ENCODE measurements at regions not wholly inside any gene's neighbourhood (a gene's known extent, or its start where the extent isn't known, plus 50 kb on each side); places are given as distances from the start of the nearest gene placed in this dataset.
A peak's percentile ranks its signal among the peaks of the same experiment; 100 is the strongest.
"Not testable (repeated sequence)": the region's sequence is repeated elsewhere in the genome, so short reads cannot be mapped to it uniquely, and the experiment has no call there.

DNA sequence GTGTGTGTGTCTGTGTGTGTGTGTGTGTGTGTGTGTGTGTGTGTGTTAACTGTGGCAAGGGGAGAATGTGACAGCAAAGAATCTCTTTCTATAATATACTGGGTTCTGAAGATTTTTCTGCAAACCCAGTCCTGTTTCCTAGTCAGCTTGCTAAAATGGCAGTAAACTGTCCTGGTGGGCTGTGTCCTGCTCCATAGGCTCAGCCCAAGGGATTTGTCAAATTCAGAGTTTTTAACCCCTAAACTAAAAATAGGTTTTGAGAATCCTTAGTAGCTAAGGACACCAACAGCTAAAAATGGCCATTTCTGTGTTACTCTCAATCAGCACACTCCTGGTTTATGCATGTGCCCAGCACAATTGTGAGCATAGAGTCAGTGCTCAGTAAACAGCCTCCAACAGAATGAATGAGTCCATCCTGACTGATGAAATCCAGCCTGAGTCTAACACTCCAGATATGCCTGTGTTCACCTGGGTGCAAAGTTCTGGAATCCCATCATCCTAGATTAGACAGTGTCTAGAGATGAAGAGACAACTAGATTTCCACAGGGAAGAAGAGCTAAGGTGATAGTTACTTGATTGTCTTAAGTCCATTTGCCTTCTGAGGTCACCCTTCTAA lies 192.6 kb downstream of the TTC6 start:
- DNase-seq = no peak

DNA sequence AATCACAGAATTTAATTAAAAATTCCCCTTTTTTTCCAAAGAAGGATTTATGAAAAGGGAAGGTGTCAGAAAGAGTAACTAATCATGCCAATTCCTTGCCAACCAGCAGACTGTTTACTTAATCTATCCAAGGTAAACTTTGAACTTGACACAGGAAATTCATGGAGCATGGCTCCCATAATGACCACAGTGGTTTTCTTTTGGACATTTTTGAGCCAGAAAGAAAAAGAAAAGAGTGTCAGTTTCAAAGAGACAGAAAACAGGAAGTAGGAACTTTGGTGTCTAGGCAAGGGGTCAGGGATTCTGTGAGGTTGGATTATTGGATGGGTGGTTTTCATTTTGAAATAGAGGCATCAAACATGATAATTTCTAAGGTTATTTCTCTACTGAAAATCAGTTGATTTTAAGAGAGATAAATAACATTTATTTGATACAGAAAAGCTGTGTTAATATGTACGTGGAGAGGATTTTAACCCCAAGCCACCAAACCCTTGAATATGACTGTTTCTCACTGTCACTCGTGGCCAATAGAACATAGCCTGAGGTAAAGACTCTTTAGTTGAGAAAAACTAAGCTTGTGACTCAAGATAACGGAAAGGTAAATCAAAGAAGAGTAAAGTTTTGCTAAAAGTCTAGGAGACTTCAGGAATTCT lies 196.1 kb downstream of the TTC6 start:
- no peak for DNase-seq

DNA sequence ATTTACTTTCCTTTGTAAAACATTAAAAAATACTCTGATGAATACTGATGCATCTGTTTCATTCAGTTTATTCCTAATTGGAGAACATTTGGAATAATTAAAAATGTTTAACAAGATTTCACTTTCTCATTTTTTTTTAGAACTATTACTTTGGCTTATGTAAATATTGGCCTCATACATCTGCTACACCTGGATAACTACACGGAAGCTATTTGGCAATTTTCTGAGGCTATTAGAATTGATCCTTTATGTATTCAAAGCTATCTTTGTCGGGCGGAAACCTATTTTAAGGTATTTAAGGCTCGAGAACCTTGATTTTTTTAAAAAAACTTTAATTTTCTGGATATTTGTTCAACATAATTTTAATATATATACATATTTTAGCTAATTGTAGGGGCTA lies 196.7 kb downstream of the TTC6 start:
- no peak for DNase-seq

- DNase-seq = no peak
These were observed 201.4 kb downstream of the TTC6 start for GRCh38 chr14:37796703-37797416.

GRCh38 chr14:37797675-37798074 lies 202.2 kb downstream of the TTC6 start:
- DNase-seq = no peak

- DNase-seq = no peak
These were observed 212.3 kb downstream of the TTC6 start for GRCh38 chr14:37807722-37808121.

- no peak for DNase-seq
These were observed 214.8 kb downstream of the TTC6 start for GRCh38 chr14:37810094-37810801.

DNA sequence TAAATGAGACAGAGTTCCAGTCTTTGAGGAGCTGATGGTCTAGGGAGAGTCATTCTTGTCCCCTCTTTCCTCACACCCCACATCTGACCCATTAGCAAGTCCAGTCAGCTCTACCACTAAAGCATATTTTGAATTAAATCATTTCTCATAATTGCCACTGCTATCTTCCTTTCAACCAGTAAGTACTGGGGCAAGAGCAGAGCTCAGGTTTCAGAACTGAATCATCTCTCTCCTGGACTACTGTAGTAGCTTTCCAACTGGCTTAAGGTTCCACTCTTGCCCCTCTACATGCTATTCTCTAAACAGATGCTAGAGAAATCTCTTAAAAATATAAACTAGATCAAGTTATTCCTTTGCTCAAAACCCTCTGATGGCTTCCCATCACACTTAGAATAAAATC lies 218.3 kb downstream of the TTC6 start:
- no peak for DNase-seq

DNA sequence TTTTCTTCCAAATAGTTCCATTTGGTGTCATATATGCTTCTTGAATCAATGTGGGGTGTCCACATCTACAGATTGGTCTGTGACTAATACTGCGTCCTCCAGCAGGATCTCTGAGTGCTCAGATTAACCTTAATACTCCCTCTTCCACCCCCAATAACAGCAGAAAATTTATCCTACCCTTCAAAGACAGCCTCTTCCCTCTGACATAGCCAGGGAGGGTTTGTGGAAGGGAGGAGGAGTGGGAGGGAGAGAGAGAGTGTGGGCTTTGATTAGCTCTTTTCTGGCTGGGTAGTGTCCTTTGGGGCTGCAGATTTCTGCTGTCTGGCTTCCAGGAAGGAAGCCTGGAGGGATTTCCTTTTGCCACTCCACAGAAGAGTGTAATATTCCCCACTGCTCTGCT lies 220.7 kb downstream of the TTC6 start:
- DNase-seq = peak; percentile 23

DNA sequence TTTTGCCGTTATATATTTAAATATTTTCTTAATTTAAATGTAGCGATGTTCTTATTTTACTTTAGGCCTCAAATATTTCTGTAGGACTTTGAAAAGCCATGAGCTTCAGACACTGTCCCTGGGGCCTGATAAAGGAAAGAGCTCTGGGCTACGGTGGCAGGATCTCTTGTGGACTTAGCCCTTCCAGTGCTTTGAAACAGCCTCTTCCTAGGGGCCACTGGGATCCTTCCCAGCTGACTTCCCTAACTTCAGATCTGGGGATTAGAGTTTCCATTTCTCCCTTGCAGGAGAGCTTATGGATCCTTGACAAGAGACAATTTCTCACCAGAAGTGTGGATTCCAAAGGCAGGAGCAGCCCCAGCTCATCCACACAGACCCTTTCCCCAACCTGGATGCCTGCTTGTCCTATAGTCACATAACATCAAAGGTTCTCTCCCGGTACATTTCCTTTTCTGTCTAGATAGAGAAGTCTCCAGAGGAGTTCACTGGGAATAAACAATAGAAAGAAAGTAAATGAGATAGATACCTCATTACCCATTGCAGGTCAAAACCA lies 221.4 kb downstream of the TTC6 start:
- DNase-seq = no peak

GRCh38 chr14:37819155-37820015 lies 224.0 kb downstream of the TTC6 start:
- no peak for DNase-seq

- not testable (repeated sequence) for DNase-seq
These were observed 225.4 kb downstream of the TTC6 start for GRCh38 chr14:37820810-37821209.

DNA sequence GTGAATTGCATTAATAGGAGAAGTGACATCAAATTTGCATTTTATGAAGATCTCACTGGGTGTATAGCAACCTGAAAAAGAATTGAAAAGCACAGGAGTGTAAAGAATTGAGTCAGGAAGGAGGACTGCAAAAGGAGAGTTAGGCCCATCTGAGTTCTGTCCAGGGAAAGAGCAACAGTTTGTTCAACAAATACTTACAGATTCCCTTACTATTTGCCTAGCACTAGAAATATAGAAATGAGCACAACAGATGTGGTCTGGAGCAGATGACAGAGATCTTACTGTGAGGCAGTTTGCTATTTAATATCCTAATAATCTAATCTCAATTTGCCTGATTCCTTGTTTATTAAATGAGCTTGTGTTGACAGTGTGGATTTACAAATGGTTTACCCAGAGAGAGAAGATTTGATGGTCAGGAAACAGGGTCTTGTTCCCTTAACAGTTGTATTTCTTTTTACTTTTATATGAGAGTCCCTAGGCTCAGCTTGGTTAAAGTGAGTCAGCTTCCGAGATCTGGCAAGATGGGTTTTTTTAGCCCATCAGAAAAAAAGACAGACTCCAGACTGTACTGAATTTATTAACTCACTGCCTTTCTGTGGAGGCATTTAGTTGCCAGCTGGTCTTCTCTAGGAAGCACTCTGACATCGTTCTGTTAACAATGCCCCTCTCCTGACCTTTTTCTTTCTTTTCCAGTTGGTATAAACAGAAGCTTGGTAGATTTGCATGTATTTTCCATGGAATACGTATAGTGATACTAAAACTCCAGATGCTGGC lies 229.7 kb downstream of the TTC6 start:
- no peak for DNase-seq

- DNase-seq = no peak
These were observed 231.4 kb downstream of the TTC6 start for GRCh38 chr14:37826869-37827268.

DNA sequence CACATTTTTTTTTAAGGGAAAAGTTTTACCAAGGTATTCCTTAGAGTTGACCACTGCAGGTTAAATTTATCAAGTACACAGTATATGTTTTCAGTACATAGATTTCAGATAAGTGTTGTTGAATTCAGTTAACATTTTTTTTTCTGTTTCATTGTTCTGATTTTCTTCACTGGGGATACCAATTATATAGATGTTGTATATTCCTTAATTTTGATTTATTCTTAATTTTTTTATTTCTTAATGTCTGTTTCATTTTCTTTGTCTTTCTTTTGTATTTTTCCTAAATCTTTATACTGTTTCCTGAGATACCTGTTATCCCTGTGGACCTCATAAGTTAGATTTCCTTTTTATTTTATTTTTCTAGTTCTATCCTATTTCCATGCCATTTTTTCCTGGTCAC lies 234.8 kb downstream of the TTC6 start:
- DNase-seq = no peak

GRCh38 chr14:37834275-37834674 lies 238.8 kb downstream of the TTC6 start:
- DNase-seq = no peak

GRCh38 chr14:37838778-37839177 lies 243.3 kb downstream of the TTC6 start:
- not testable (repeated sequence) for DNase-seq

DNA sequence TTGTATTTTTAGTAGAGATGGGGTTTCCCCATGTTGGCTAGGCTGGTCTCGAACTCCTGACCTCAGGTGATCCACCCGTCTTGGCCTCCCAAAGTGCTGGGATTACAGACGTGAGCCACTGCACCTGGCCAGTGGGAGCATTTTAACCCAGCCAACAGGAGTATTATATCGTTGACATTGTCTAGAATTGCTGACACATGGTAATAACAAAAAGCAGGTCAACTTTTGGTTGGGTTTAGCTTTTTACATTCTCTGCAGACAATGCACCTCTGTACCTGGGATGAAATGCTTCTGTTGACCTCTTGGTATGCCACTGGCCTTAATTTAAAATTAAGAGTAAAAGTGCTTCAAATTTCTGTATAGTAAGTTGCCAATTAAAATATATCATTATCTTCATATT lies 245.6 kb downstream of the TTC6 start:
- not testable (repeated sequence) for DNase-seq

- DNase-seq = no peak
These were observed 246.7 kb downstream of the TTC6 start for GRCh38 chr14:37842106-37842505.

DNA sequence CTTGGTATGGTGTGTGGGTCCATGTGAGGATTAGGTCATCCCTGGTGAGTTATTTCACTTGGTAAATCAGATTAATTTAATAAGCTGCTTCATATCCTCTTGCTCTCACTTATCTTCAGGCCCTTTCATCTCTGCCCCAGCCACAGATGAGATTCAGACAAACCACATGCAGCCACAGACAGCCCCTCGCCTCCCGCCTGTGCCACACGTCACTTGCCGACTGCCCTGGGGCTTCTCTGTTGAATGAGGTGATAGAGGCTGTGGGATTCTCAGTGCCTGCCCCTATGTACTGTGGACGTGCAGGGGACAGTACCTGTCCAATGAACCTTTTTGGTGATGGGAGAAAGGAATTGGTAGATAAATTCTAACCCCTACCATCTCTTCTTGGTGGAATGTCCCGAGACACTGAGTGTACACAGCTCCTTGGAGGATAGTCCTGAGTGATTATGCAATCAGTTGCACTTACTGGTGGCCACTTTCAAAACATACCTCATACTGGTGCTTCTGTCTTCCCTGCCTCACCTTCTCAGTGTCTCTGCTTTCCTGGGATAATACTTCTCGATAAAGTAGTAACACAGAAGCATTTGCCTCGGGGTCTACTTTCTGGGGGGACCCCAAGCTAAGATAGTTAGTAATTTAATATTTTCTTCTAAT lies 248.7 kb downstream of the TTC6 start:
- no peak for DNase-seq

DNA sequence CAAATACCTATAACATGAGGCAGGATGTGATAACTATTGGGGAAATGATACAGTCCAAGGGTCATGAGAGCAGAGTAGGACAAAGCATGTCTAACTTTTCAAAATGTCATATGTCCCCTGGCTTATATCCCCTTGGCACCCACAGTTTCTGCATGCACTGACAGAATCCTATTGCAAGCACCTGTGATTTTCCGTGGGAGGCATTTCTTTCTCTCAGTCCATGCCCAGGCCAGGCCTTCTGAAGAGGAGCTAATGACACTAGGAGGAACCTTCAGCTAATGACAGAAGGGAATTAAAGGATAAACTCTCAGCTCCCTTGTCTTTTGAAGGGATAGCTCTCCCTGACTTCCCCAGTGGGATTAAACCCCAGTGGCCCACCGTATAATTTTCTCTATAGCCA lies 249.2 kb downstream of the TTC6 start:
- no peak for DNase-seq
